CD8-positive, alpha-beta memory T cell (primary cell): ENCODE measurements at regions not wholly inside any gene's neighbourhood (a gene's known extent, or its start where the extent isn't known, plus 50 kb on each side); places are given as distances from the start of the nearest gene placed in this dataset.

Source experiments
- CTCF ChIA-PET: fragments of 350-600 bp; sonication (Branson Sonifier 250); formaldehyde crosslinking; loops from one replicate; lab custom pipeline; 2021; ENCODE audit warnings: antibody characterized with exemption; lab: Charles Lee
- POLR2A ChIA-PET: fragments of 350-600 bp; sonication (Branson Sonifier 250); formaldehyde crosslinking; loops from one replicate; lab custom pipeline; 2021; ENCODE audit warnings: antibody characterized with exemption; lab: Charles Lee
- DNase-seq, 5 donors: peaks; one replicate each; pipeline versions ENCODE4 v3.0.0 to v3.0.0-alpha.2; 2020 to 2022; ENCODE audit warnings: mixed read lengths in 1 of 5
- H3K27ac ChIP-seq: one replicate; pipeline ENCODE4 v1.7.0; 2013; ENCODE audit warnings: low read depth, mild to moderate bottlenecking, low read length, moderate library complexity
- H3K27me3 ChIP-seq: 2 replicates; pipeline ENCODE4 v1.7.0; 2013; ENCODE audit warnings: low read length, mild to moderate bottlenecking; ENCODE audit not compliant: insufficient read depth, poor library complexity, severe bottlenecking
- H3K36me3 ChIP-seq: 2 replicates; pipeline ENCODE4 v1.7.0; 2013; ENCODE audit warnings: mild to moderate bottlenecking, low read length, moderate library complexity; ENCODE audit not compliant: insufficient read depth
- H3K4me1 ChIP-seq: 2 replicates; pipeline ENCODE4 v1.7.0; 2013; ENCODE audit warnings: mild to moderate bottlenecking, low read length, moderate library complexity; ENCODE audit not compliant: insufficient read depth
- H3K4me3 ChIP-seq: 2 replicates; pipeline ENCODE4 v1.7.0; 2013; ENCODE audit warnings: mild to moderate bottlenecking, low read length
- H3K9me3 ChIP-seq: 2 replicates; pipeline ENCODE4 v1.7.0; 2013; ENCODE audit warnings: mild to moderate bottlenecking, low read length
- H3K27ac Mint-ChIP-seq, 8 donors: one replicate each; pipeline ENCODE4 v1.8.0; 2020 to 2021; ENCODE audit warnings: mixed read lengths in 8 of 8, mild to moderate bottlenecking in 6 of 8, inconsistent platforms in 3 of 8, moderate library complexity in 3 of 8
- H3K27me3 Mint-ChIP-seq, 2 donors: one replicate each; pipeline ENCODE4 v1.8.0; 2020 to 2021; ENCODE audit warnings: mixed read lengths in 2 of 2, mild to moderate bottlenecking in 1 of 2, moderate library complexity in 1 of 2
- H3K36me3 Mint-ChIP-seq, 3 donors: one replicate each; pipeline ENCODE4 v1.8.0; 2020 to 2021; ENCODE audit warnings: mixed read lengths in 3 of 3, inconsistent platforms in 1 of 3, mild to moderate bottlenecking in 1 of 3
- H3K4me1 Mint-ChIP-seq, 3 donors: one replicate each; pipeline ENCODE4 v1.8.0; 2020 to 2021; ENCODE audit warnings: mixed read lengths in 3 of 3, inconsistent platforms in 1 of 3, mild to moderate bottlenecking in 1 of 3
- H3K4me3 Mint-ChIP-seq, 7 donors: one replicate each; pipeline ENCODE4 v1.8.0; 2020 to 2021; ENCODE audit warnings: mixed read lengths in 7 of 7, mild to moderate bottlenecking in 6 of 7, moderate library complexity in 4 of 7, inconsistent platforms in 2 of 7
- H3K9me3 Mint-ChIP-seq, 5 donors: one replicate each; pipeline ENCODE4 v1.8.0; 2020 to 2022; ENCODE audit warnings: mixed read lengths in 5 of 5, mild to moderate bottlenecking in 3 of 5, moderate library complexity in 2 of 5, inconsistent platforms in 1 of 5

GRCh38 chr12:128205758-128206157 is 61.2 kb upstream of the TMEM132C start:
- Histone ChIP-seq H3K27ac (no peak overlapping the region), H3K4me3 (no peak overlapping the region), H3K9me3 (no peaks in the 10 kb centered on the region), H3K36me3 (no peaks in the 10 kb centered on the region), H3K4me1 (no peaks in the 10 kb centered on the region), H3K27me3 (no peaks in the 10 kb centered on the region)
- no peak overlapping the region for H3K4me3 Mint-ChIP-seq
- no peaks in the 10 kb centered on the region for H3K36me3 Mint-ChIP-seq
- POLR2A ChIA-PET, result no interaction called here
- H3K9me3 Mint-ChIP-seq, result peaks cover 2 to 9% (median 6%) of the 10 kb centered on the region in 5 donors
- no peaks in the 10 kb centered on the region for H3K27me3 Mint-ChIP-seq
- no peak overlapping the region for H3K27ac Mint-ChIP-seq
- CTCF ChIA-PET, result no interaction called here
- no peak for DNase-seq
- H3K4me1 Mint-ChIP-seq, result no peaks in the 10 kb centered on the region
